Mesothelial cell of epicardium (in vitro differentiated cells): ENCODE measurements at regions not wholly inside any gene's neighbourhood (a gene's known extent, or its start where the extent isn't known, plus 50 kb on each side); places are given as distances from the start of the nearest gene placed in this dataset.
"Not testable (repeated sequence)": the region's sequence is repeated elsewhere in the genome, so short reads cannot be mapped to it uniquely, and the experiment has no call there.

Experiments
- DNase-seq, 2 experiments: peaks; one replicate each; pipeline ENCODE4 v3.0.0; 2021; ENCODE audit warnings: low spot score in 2 of 2; ENCODE audit not compliant: unreplicated experiment in 2 of 2
- H3K27ac Mint-ChIP-seq: 2 replicates; pipeline ENCODE4 v1.8.0; 2021; ENCODE audit warnings: mixed read lengths
- H3K27me3 Mint-ChIP-seq: 2 replicates; pipeline ENCODE4 v1.8.0; 2021; ENCODE audit warnings: low read depth, mixed read lengths
- H3K36me3 Mint-ChIP-seq: 2 replicates; pipeline ENCODE4 v1.8.0; 2021; ENCODE audit warnings: mixed read lengths
- H3K4me1 Mint-ChIP-seq: 2 replicates; pipeline ENCODE4 v1.8.0; 2021; ENCODE audit warnings: mixed read lengths
- H3K4me3 Mint-ChIP-seq: 2 replicates; pipeline ENCODE4 v1.8.0; 2021; ENCODE audit warnings: mild to moderate bottlenecking, moderate library complexity, mixed read lengths
- H3K9me3 Mint-ChIP-seq: 2 replicates; pipeline ENCODE4 v1.8.0; 2021; ENCODE audit warnings: mixed read lengths
- CTCF ChIP-seq: fragments of 200-600 bp; sonication (generic); IDR thresholded peaks from one replicate; pipeline ENCODE4 v1.5.0; 2021; ENCODE audit warnings: antibody characterized with exemption; ENCODE audit not compliant: unreplicated experiment

- H3K27ac Mint-ChIP-seq, result no peak overlapping the region
- no peak for DNase-seq
- H3K4me3 Mint-ChIP-seq, result no peak overlapping the region
Observed at GRCh38 chr6:141829566-141830360, 303.0 kb upstream of the GJE1 start.

GRCh38 chr6:141824350-141824749 is 308.4 kb upstream of the GJE1 start:
- peaks cover 6% of the 10 kb centered on the region for H3K36me3 Mint-ChIP-seq
- no peak for TF ChIP-seq CTCF
- H3K9me3 Mint-ChIP-seq, result peaks cover 23% of the 10 kb centered on the region
- DNase-seq, result no peak
- H3K27ac Mint-ChIP-seq, result no peak overlapping the region
- H3K4me3 Mint-ChIP-seq, result no peak overlapping the region
- H3K4me1 Mint-ChIP-seq, result no peaks in the 10 kb centered on the region
- no peaks in the 10 kb centered on the region for H3K27me3 Mint-ChIP-seq

More at GRCh38 chr6:141829566-141830360, 303.0 kb upstream of the GJE1 start:
- TF ChIP-seq CTCF, result no peak
- Mint-ChIP-seq H3K4me1 (peaks cover 16% of the 10 kb centered on the region), H3K36me3 (no peaks in the 10 kb centered on the region), H3K27me3 (no peaks in the 10 kb centered on the region), H3K9me3 (peaks cover 25% of the 10 kb centered on the region)

- H3K27ac Mint-ChIP-seq, H3K36me3 Mint-ChIP-seq, H3K4me1 Mint-ChIP-seq, H3K4me3 Mint-ChIP-seq, H3K9me3 Mint-ChIP-seq, DNase-seq, H3K27me3 Mint-ChIP-seq: not testable (repeated sequence)
Observed at GRCh38 chr6:141815039-141815438, 317.7 kb upstream of the GJE1 start.

DNA sequence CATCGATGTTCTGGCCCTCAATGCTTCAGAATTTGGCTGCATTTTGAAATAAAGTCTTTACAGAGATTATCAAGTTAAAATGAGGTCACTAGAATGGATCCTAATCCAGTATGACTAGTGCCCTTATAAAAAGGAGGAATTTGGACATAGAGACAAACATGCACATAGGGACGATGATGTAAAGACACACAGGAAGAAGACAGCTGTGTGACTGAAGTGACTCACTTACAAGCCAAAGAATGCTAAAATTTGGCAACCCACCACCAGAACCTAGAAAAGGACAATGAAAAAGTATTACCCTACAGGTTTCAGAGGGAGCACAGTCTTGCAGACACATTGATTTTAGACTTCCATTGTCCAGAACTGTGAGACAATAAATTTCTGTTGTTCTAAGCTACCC is 322.8 kb upstream of the GJE1 start:
- DNase-seq, result no peak
- H3K4me1 Mint-ChIP-seq, result no peaks in the 10 kb centered on the region
- no peak overlapping the region for H3K4me3 Mint-ChIP-seq
- no peaks in the 10 kb centered on the region for H3K36me3 Mint-ChIP-seq
- H3K27me3 Mint-ChIP-seq, result no peaks in the 10 kb centered on the region
- no peak overlapping the region for H3K27ac Mint-ChIP-seq
- H3K9me3 Mint-ChIP-seq, result no peaks in the 10 kb centered on the region
- TF ChIP-seq CTCF, result no peak

DNA sequence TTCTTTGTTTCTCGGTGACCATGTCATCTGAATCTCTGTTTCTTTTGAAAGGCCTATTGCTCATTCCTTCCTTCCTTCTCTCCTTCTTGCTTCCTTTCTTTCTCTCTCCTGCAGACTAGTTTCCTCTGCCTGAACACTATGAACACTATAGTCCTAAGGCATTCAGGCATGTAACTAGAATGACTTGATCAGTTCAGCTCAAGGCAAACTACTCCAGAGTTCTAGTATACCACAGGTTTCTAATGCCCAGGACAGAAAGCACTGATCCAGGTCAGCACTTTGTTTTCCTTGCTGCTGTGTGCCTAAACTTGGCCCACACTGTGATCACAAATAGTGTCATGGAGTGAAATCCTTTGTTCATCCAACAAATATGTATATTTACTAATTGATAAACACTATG is 324.1 kb upstream of the GJE1 start:
- H3K4me3 Mint-ChIP-seq, result no peak overlapping the region
- no peaks in the 10 kb centered on the region for H3K9me3 Mint-ChIP-seq
- H3K27ac Mint-ChIP-seq, result no peak overlapping the region
- H3K36me3 Mint-ChIP-seq, result no peaks in the 10 kb centered on the region
- H3K27me3 Mint-ChIP-seq, result no peaks in the 10 kb centered on the region
- DNase-seq, result no peak
- no peak for TF ChIP-seq CTCF
- H3K4me1 Mint-ChIP-seq, result no peaks in the 10 kb centered on the region

GRCh38 chr6:141800973-141801372 is 331.8 kb upstream of the GJE1 start:
- H3K4me1 Mint-ChIP-seq, H3K36me3 Mint-ChIP-seq, DNase-seq, H3K27me3 Mint-ChIP-seq, H3K4me3 Mint-ChIP-seq, H3K27ac Mint-ChIP-seq: not testable (repeated sequence)
- peaks cover 19% of the 10 kb centered on the region for H3K9me3 Mint-ChIP-seq
